Ishikawa (cell line): ENCODE measurements at regions not wholly inside any gene's neighbourhood (a gene's known extent, or its start where the extent isn't known, plus 50 kb on each side); places are given as distances from the start of the nearest gene placed in this dataset.

Experiments
- CEBPB ChIP-seq: IDR thresholded peaks from 2 replicates; pipeline ENCODE4 v1.6.1; 2012
- CREB1 ChIP-seq: IDR thresholded peaks from 2 replicates; pipeline ENCODE4 v1.6.1; 2012; ENCODE audit warnings: low read depth
- EGR1 ChIP-seq: IDR thresholded peaks from 2 replicates; pipeline ENCODE4 v1.6.1; 2012
- EP300 ChIP-seq: IDR thresholded peaks from 2 replicates; pipeline ENCODE4 v1.6.1; 2012; ENCODE audit warnings: borderline replicate concordance
- FOXM1 ChIP-seq: IDR thresholded peaks from 2 replicates; pipeline ENCODE4 v1.6.1; 2012; ENCODE audit warnings: low read depth, borderline replicate concordance
- NFIC ChIP-seq: IDR thresholded peaks from 2 replicates; pipeline ENCODE4 v1.6.1; 2012
- RAD21 ChIP-seq: IDR thresholded peaks from 2 replicates; pipeline ENCODE4 v1.6.1; 2012; ENCODE audit warnings: low read depth
- REST ChIP-seq: IDR thresholded peaks from 2 replicates; pipeline ENCODE4 v1.6.1; 2012; ENCODE audit warnings: low read depth, mild to moderate bottlenecking
- TAF1 ChIP-seq: IDR thresholded peaks from 2 replicates; pipeline ENCODE4 v1.6.1; 2012; ENCODE audit warnings: low read depth, mild to moderate bottlenecking
- TCF12 ChIP-seq: IDR thresholded peaks from 2 replicates; pipeline ENCODE4 v1.6.1; 2012; ENCODE audit warnings: low read depth
- TEAD4 ChIP-seq: IDR thresholded peaks from 2 replicates; pipeline ENCODE4 v1.6.1; 2012
- YY1 ChIP-seq: IDR thresholded peaks from 2 replicates; pipeline ENCODE4 v1.6.1; 2012; ENCODE audit warnings: low read depth
- ZBTB7A ChIP-seq: IDR thresholded peaks from 2 replicates; pipeline ENCODE4 v1.6.1; 2012; ENCODE audit warnings: low read depth
- TF ChIP-seq, protein P1 (sequence below): IDR thresholded peaks from 2 replicates; pipeline ENCODE4 v1.6.1; 2012
- TF ChIP-seq, protein P2 (sequence below): IDR thresholded peaks from 2 replicates; pipeline ENCODE4 v1.6.1; 2012

DNA sequence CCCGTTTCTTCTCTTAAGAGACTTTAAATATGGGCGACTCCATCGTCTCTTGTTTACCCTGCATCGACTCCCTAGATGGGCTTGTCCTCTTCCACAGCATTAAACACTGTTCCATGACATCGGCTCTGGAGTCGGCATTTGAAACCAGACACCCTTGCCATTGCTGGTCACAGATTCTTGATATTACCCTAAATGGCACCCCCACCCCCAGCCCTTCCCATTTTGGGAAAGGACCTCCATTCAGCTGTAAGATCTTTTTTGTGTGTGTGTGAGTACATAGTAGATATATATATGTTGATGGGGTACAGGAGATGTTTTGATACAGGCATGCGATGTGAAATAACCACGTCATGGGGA, 51.1 kb upstream of the SH3PXD2B start:
- TF ChIP-seq TAF1 (no peak), CREB1 (no peak)

DNA sequence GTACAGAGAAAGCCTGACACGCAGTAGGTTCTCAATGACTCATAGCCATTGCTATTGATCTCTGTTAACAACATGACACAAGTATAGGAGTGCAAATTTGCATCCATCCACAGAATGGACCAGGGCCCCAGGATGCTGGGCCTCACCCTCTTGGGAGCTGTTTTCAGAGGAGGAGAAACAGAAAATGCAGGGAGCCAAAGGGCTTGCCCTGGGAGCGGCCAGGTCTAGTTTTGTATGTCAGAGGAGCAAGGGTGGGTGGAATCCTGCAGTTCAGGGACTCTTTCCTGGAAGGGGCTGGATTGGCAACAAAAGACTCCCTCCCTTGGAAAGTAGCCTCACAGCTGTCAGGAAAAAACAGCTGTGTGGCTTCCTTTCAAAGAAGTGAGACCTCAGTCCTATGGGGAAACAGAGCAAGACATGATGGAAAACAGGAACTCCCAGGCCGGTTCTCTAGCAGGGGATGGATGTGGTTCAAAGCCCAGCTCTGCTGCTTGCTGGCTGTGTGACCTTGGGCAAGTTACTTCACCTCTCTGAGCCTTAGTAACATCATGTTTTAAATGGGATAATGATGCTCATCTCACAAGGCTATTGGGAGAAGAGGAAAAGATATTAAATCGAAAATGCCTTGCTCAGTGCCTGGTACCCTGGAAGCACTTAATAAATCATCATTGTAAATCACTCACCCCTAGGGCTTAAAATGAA, 50.5 kb upstream of the SH3PXD2B start:
- TF ChIP-seq TEAD4: no peak
- TF ChIP-seq EP300: no peak
- no peak for TF ChIP-seq NFIC
- no peak for TF ChIP-seq YY1
- TF ChIP-seq CEBPB: no peak
- TF ChIP-seq RAD21: no peak
- TF ChIP-seq, protein P1, sequence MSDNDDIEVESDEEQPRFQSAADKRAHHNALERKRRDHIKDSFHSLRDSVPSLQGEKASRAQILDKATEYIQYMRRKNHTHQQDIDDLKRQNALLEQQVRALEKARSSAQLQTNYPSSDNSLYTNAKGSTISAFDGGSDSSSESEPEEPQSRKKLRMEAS: no peak
- TF ChIP-seq TCF12: no peak
- TF ChIP-seq TAF1: no peak
- TF ChIP-seq FOXM1: no peak
- TF ChIP-seq REST: no peak
- TF ChIP-seq, protein P2, sequence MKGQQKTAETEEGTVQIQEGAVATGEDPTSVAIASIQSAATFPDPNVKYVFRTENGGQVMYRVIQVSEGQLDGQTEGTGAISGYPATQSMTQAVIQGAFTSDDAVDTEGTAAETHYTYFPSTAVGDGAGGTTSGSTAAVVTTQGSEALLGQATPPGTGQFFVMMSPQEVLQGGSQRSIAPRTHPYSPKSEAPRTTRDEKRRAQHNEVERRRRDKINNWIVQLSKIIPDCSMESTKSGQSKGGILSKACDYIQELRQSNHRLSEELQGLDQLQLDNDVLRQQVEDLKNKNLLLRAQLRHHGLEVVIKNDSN: no peak
- TF ChIP-seq CREB1: no peak
- no peak for TF ChIP-seq EGR1
- TF ChIP-seq ZBTB7A: no peak

DNA sequence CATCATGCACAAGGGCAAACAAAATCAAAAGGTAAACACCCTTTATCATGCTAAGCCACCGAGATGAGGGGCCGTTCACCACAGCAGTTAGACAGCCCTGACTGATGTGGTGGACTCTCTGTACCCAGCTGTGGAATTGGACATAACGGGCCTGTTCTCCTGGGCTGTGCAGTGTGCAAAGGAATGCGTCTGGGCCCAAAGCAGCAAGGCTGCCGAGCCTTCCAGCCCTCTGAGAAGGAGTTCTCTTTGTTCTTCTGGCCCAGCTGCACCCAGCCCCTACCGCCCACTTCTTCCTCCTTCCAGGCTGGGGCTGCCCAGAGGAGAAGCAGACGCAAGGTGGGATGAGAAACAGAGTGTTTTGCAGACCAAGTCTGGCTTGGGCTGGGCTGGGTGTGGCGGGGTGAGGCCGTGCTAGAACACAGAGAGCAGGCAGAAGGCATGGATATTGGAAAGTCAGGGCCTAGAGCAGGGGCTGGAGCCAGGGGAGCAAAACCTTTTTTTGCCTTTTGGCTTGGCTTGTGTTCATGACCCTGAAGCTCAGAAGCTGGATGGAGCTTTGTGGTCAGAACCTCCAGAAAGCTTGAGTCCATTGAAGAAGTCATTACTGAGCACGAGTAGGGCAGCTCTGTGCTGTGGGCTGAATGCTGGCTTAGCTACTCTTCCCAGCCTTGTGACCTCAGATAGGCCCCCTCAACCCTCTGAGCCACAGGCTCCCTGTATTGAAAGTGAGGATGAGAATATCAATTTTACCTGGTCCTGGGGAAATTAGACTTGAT, 49.8 kb upstream of the SH3PXD2B start:
- TF ChIP-seq RAD21 (no peak), CEBPB (no peak), NFIC (no peak), TEAD4 (no peak), REST (no peak), EP300 (no peak), TCF12 (no peak), FOXM1 (no peak), TAF1 (no peak)
- TF ChIP-seq, protein P1: no peak
- TF ChIP-seq, protein P2: no peak
